ENCODE measurements at regions not wholly inside any gene's neighbourhood (a gene's known extent, or its start where the extent isn't known, plus 50 kb on each side); places are given as distances from the start of the nearest gene placed in this dataset.

DNA sequence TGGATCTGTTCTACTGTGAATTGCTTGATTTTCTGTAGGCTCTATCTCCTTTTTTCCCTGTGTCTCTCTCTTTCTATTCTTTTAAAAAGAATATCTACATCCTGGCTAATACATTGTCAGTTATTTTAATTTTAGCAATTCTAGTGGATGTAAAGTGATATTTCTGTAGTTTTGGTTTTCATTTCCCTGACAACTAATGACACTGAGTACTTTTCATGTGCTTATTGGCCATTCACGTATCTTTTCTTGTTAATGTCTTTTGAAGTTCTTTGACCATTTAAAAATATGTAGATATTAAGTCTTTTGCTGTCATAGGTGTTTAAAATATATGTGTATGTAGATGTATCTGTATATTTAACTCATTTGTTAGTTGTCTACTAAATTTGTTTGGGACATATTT lies 59.0 kb upstream of the SOX3 start:
- Mint-ChIP-seq H3K36me3 (no peaks in the 10 kb centered on the region), H3K4me3 (no peak overlapping the region), H3K27ac (no peak overlapping the region), H3K27me3 (ENCODE audit: low read depth in 2 of 2) (peaks cover 0 to 10% of the 10 kb centered on the region in 2 donors), H3K4me1 (no peaks in the 10 kb centered on the region), H3K9me3 (peaks cover 0 to 3% of the 10 kb centered on the region in 2 donors)
- Histone ChIP-seq H3K27ac (ENCODE audit: low read length) (no peak overlapping the region), H3K27me3 (ENCODE audit: control insufficient read depth, insufficient read depth, low read length) (no peaks in the 10 kb centered on the region), H3K4me1 (ENCODE audit: control insufficient read depth, insufficient read depth, low read length) (no peaks in the 10 kb centered on the region), H3K4me3 (ENCODE audit: low read length) (no peak overlapping the region), H3K9me3 (ENCODE audit: control insufficient read depth, insufficient read depth, low read length) (no peaks in the 10 kb centered on the region), H3K36me3 (ENCODE audit: control insufficient read depth, insufficient read depth, low read length) (no peaks in the 10 kb centered on the region)
- ATAC-seq (no peak), DNase-seq (no peak)
- TF ChIP-seq, protein P1, sequence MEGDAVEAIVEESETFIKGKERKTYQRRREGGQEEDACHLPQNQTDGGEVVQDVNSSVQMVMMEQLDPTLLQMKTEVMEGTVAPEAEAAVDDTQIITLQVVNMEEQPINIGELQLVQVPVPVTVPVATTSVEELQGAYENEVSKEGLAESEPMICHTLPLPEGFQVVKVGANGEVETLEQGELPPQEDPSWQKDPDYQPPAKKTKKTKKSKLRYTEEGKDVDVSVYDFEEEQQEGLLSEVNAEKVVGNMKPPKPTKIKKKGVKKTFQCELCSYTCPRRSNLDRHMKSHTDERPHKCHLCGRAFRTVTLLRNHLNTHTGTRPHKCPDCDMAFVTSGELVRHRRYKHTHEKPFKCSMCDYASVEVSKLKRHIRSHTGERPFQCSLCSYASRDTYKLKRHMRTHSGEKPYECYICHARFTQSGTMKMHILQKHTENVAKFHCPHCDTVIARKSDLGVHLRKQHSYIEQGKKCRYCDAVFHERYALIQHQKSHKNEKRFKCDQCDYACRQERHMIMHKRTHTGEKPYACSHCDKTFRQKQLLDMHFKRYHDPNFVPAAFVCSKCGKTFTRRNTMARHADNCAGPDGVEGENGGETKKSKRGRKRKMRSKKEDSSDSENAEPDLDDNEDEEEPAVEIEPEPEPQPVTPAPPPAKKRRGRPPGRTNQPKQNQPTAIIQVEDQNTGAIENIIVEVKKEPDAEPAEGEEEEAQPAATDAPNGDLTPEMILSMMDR (IDR thresholded peaks at IDR 0.05): no peak
- intact Hi-C loops (cut with micrococcal nuclease): no loop called here
- WGBS (ENCODE audit: insufficient coverage): no CpG with 5 or more reads among the region's 1 CpG

All from natural killer cell (primary cell).